NCI-H2107 treated with DMSO at 0.1 percent for 48 hours (cell line): ENCODE measurements at regions not wholly inside any gene's neighbourhood (a gene's known extent, or its start where the extent isn't known, plus 50 kb on each side); places are given as distances from the start of the nearest gene placed in this dataset.

Experiments
- DNase-seq: peaks from one replicate; lab custom pipeline; 2025; ENCODE audit not compliant: unreplicated experiment; lab: John Stamatoyannopoulos, UW

DNA sequence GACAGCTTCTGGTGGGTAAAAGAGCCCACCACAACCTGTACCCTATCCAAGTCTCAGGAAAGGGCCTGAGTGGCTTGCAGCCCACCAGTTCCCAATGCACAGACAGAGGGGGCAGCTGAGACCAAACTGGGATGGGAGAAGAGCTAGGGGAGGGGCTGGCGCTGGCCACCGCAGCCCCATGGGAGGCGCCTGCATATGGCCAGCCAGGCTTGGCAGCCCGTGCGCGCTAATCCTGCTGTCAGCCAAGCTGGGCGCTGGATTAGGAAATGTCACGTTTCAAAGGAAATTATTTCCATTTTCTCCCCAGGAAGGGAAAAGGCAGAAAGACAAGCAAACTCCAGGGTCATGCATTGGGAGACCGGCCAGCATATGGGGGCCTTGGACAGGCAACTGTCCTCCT, 236.8 kb downstream of the BUD13 start:
- DNase-seq, result no peak

- no peak for DNase-seq
These were observed 237.7 kb downstream of the BUD13 start for GRCh38 chr11:116535120-116535519.

- no peak for DNase-seq
These were observed 238.4 kb downstream of the BUD13 start for GRCh38 chr11:116534270-116534975.

- no peak for DNase-seq
These were observed 239.5 kb downstream of the BUD13 start for GRCh38 chr11:116533186-116533825.

- DNase-seq, result no peak
These were observed 240.7 kb downstream of the BUD13 start for GRCh38 chr11:116532066-116532465.

- no peak for DNase-seq
These were observed 242.1 kb downstream of the BUD13 start for GRCh38 chr11:116530705-116531104.

GRCh38 chr11:116529271-116529670, 243.5 kb downstream of the BUD13 start:
- no peak for DNase-seq

GRCh38 chr11:116527180-116527991, 245.4 kb downstream of the BUD13 start:
- no peak for DNase-seq

DNA sequence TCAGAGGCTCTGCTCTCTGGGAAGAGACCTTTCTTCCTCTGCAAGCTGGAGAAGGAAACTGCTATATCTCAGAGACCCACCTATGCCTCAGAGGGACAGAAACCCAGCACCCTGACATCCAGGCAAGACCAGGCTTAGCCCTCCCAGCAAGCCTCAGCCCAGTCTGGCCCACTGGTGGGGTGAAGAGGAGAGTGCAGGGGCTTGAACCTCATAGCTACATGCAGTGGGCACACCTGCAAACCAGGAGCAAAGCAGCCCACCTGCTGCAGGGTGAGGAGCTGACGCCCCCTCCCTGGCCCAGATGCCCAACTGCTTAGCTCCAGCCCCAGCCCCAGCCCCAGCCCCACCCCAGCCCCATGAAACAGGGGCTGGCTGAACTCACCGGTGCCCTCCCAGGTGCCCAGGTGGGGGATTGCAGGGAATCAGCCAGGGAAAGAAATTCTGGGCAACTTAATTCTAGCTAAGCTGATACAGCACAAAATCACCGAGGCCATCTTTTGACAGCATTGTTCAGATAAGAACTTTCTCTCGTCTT, 246.8 kb downstream of the BUD13 start:
- DNase-seq, result no peak

GRCh38 chr11:116519499-116519898, 253.3 kb downstream of the BUD13 start:
- DNase-seq, result no peak

GRCh38 chr11:116518141-116518540, 254.6 kb downstream of the BUD13 start:
- no peak for DNase-seq

DNA sequence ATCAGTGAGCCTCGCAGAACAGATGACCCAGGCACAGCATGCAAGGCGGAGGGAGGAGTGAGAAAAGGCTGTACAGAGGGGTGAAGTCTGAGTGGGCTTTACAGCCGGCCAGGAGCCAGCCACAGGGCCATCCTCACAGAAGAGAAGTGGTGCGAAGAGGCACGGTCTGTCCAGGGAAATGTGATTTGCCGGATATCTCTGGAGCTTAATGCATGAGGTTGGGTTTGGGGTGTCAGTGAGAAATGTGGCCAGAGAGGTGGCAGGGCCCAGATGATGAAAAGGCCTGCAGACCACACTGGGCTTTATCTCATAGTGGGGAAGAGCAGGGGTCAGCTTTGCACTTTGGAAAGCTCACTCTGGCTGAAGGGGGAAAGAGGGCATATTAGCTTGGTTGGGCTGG, 255.2 kb downstream of the BUD13 start:
- DNase-seq, result no peak

DNA sequence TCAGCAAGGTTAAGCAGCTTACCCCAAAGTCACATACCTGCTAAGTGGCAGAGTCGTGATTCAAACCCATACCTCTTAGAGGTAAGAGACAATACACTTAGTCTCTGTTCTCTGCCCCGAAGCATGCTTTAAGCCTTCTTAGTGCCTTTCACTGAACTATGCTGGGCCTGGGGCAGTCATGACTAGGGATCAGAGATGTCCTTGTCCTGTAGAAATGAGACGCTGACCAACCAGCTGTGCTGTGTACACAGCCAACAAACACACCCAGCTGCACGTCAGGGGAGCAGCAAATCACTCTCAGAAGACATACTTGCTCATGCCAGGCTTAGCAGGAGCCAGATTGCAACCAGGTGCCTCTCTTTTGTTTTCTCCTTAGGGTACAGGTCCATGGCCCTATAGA, 255.7 kb downstream of the BUD13 start:
- DNase-seq, result no peak

DNA sequence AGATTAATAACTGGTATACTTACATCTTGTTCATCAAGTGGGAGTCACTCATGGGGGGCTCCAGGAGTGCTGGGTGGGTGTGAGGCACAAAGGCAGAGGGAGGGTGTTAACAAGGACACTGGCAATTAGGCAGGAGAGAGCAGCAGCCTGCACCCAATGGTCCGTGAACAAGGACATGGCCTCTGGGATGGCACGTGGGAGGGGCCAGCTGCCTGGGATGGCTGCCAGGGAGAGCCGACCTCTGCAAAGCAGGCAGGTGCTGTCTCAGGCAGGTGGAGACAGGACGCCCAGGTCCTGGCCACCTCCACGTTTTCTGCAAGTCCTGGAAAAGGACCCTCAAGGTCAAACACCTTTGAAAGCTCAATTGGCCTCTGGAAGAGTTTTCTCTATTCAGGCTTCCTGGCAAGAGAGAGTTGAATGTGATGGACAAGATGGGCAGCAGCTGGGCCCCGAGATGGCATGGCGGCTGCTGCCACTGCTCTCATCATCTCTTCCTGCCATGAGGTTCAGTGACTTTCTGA, 257.1 kb downstream of the BUD13 start:
- peak; percentile 50 for DNase-seq

- no peak for DNase-seq
These were observed 258.9 kb downstream of the BUD13 start for GRCh38 chr11:116513894-116514293.

DNA sequence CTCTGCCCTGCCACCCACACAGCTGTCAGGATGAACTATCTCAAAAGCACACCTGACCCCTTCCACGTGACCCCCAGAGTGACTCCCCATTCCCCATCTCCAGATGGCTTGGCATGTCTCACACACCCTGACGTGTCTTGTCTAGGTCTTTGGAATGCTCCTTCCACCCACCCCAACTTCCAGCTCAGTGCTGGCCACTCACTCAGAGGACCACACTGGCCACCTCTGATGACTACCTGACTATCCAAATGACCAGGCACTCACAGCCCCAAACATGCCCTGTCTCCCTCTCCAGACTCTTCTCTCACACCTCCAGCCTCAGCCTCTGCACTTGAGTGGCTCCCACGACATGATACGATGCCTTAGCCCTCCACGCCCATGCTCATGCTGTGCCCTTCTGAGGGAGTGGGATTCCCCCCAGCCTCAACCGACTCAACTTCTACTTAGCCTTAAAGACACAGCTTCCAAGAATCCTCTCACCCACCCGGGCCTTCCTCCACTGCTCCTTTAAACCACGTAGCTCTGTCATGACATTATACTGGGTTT, 259.4 kb downstream of the BUD13 start:
- no peak for DNase-seq

GRCh38 chr11:116512841-116513240, 259.9 kb downstream of the BUD13 start:
- no peak for DNase-seq

DNA sequence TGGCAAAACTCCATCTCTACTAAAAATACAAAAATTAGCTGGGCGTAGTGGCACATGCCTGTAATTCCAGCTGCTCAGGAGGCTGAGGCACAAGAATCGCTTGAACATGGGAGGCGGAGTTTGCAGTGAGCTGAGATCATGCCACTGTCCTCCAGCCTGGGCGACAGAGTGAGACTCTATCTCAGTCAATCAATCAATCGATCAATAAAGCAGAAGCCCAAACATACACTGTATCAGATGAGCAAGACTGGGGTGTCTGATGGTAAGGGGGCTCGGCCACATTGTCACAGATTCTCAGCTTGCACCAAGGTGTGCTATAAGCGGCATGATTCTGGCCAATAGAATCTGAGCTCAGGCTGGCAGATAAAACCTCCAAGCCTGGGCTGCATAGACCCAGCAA, 261.1 kb downstream of the BUD13 start:
- no peak for DNase-seq

GRCh38 chr11:116510886-116511650, 261.7 kb downstream of the BUD13 start:
- no peak for DNase-seq

- DNase-seq, result no peak
These were observed 262.6 kb downstream of the BUD13 start for GRCh38 chr11:116510166-116510565.
